ENCODE measurements at regions not wholly inside any gene's neighbourhood (a gene's known extent, or its start where the extent isn't known, plus 50 kb on each side); places are given as distances from the start of the nearest gene placed in this dataset.

DNA sequence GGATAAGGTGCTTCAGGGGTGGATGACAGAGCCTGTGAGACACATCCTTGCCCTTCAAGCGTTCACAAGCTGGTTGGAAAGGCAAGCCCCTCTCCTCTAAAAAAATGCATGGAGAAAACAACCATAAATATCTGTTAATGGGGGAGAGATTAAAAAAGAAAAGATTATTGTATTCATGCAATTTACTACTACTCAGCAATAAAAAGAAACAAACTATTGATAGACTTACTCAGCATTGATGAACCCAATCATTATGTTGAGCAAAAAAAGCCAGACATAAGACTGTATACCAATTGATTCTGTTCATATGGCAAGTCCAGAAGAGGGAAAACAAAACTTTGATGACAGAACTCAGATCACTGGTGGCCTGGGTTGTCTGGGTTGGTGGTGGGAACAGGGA lies 138.7 kb upstream of the IRF2BP2 start:
- no peak for DNase-seq (ENCODE audit: low spot score)
- no peaks in the 10 kb centered on the region for H3K36me3 Mint-ChIP-seq (ENCODE audit: low read depth, unreplicated experiment)
- TF ChIP-seq, protein P1, sequence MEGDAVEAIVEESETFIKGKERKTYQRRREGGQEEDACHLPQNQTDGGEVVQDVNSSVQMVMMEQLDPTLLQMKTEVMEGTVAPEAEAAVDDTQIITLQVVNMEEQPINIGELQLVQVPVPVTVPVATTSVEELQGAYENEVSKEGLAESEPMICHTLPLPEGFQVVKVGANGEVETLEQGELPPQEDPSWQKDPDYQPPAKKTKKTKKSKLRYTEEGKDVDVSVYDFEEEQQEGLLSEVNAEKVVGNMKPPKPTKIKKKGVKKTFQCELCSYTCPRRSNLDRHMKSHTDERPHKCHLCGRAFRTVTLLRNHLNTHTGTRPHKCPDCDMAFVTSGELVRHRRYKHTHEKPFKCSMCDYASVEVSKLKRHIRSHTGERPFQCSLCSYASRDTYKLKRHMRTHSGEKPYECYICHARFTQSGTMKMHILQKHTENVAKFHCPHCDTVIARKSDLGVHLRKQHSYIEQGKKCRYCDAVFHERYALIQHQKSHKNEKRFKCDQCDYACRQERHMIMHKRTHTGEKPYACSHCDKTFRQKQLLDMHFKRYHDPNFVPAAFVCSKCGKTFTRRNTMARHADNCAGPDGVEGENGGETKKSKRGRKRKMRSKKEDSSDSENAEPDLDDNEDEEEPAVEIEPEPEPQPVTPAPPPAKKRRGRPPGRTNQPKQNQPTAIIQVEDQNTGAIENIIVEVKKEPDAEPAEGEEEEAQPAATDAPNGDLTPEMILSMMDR (IDR thresholded peaks at IDR 0.05; ENCODE audit: unreplicated experiment) = no peak
- no peak overlapping the region for H3K4me3 Mint-ChIP-seq (ENCODE audit: unreplicated experiment)
- peaks cover 6% of the 10 kb centered on the region for H3K27me3 Mint-ChIP-seq (ENCODE audit: unreplicated experiment)
- H3K9me3 Mint-ChIP-seq (ENCODE audit: unreplicated experiment) = no peaks in the 10 kb centered on the region
- H3K4me1 Mint-ChIP-seq (ENCODE audit: unreplicated experiment) = peaks cover 46% of the 10 kb centered on the region
- no peak overlapping the region for H3K27ac Mint-ChIP-seq (ENCODE audit: unreplicated experiment)

DNA sequence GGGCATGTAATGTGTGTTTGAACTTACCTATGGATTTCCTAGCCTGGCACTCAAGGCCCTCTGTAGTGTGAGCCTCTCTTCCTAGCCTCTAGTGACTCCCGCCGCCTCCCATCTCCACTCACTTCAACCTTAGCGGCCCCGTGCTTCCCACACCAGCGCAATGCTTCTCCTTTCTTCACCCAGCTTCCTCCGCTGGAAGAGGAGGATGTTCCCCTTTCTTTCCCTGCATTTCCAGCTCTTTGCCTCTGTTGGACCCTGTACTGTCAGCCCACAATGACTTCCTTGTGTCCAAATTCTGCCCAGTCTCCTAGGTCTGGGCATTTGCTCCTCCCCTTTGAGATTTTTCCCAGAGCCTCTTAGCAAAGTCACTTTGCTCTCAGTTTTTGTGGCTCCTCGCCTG lies 138.1 kb upstream of the IRF2BP2 start:
- Mint-ChIP-seq H3K27me3 (ENCODE audit: unreplicated experiment) (peaks cover 6% of the 10 kb centered on the region), H3K36me3 (ENCODE audit: low read depth, unreplicated experiment) (no peaks in the 10 kb centered on the region), H3K27ac (ENCODE audit: unreplicated experiment) (peak overlapping the region; percentile 9), H3K4me3 (ENCODE audit: unreplicated experiment) (no peak overlapping the region), H3K9me3 (ENCODE audit: unreplicated experiment) (no peaks in the 10 kb centered on the region), H3K4me1 (ENCODE audit: unreplicated experiment) (peaks cover 51% of the 10 kb centered on the region)
- no peak for DNase-seq (ENCODE audit: low spot score)
- TF ChIP-seq, protein P1 (IDR thresholded peaks at IDR 0.05; ENCODE audit: unreplicated experiment) = no peak

DNA sequence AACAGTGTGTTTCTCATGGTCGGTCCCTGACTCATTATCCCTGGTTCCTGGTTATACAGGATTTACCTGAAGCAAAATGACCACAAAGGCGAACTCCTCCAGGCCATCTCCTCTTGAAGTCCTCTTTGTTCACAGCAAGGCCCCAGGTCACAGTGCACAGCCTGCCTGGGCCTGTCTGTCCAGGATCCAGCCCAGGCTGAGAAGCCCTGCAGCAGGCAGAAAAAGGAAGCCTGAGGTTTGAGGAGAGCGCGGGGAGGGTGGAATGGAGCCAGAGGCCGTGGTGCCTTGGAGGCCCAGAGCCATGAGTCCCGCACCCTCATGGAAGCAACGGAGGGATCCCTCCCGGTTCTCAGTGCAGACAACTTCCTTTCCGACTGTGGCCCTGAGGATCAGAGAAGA lies 136.8 kb upstream of the IRF2BP2 start:
- H3K4me3 Mint-ChIP-seq (ENCODE audit: unreplicated experiment) = no peak overlapping the region
- no peaks in the 10 kb centered on the region for H3K9me3 Mint-ChIP-seq (ENCODE audit: unreplicated experiment)
- no peaks in the 10 kb centered on the region for H3K36me3 Mint-ChIP-seq (ENCODE audit: low read depth, unreplicated experiment)
- DNase-seq (ENCODE audit: low spot score) = no peak
- peaks cover 62% of the 10 kb centered on the region for H3K4me1 Mint-ChIP-seq (ENCODE audit: unreplicated experiment)
- H3K27ac Mint-ChIP-seq (ENCODE audit: unreplicated experiment) = no peak overlapping the region
- TF ChIP-seq, protein P1 (IDR thresholded peaks at IDR 0.05; ENCODE audit: unreplicated experiment) = no peak
- peaks cover 6% of the 10 kb centered on the region for H3K27me3 Mint-ChIP-seq (ENCODE audit: unreplicated experiment)

DNA sequence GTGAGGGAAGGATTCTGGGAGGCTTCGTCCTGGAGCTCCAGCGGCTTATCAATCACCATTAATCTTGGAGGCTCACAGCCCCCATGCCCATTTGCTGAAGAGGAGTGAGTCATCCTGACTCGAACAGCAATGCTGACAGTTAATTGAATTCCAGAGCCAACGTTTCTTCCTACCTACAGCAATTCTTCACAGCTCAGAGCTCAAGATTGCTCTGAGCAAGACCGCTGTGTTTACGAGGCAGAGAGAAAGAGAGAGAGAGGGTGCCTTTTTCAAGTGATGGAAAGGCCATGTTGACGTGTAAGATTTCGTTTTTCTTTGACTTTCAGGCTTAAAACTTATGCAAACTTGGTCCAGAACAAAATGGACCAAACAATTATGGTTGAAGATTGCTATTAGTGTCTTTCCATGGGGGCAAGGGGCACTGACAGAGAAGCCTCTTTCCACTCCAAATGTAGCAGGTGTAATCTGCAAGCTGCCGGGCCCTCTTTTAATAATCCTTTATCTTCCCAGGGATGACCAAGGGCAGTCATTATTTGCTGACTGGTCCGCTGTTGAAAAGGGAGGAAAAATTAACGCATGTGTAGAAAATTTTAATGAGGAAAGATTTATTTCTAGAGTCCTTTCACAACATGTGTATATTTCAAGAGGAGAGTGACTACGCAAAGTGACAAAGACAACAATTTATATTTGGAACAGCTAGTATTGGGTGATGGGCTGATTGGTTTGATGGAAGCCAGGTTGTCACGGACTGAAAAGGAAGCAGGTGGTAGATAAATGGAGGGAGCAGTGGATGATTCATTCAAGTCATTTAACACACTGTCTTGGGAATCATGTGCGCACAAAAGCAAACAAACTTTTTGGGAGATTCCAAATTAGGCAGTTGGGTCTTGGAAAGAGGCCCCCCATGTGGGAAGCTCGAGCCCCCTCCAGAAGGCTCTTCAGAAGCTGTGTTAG lies 136.1 kb upstream of the IRF2BP2 start:
- Mint-ChIP-seq H3K27ac (ENCODE audit: unreplicated experiment) (no peak overlapping the region), H3K36me3 (ENCODE audit: low read depth, unreplicated experiment) (no peaks in the 10 kb centered on the region), H3K27me3 (ENCODE audit: unreplicated experiment) (peaks cover 6% of the 10 kb centered on the region), H3K9me3 (ENCODE audit: unreplicated experiment) (no peaks in the 10 kb centered on the region), H3K4me1 (ENCODE audit: unreplicated experiment) (peaks cover 66% of the 10 kb centered on the region), H3K4me3 (ENCODE audit: unreplicated experiment) (no peak overlapping the region)
- DNase-seq (ENCODE audit: low spot score) = no peak
- TF ChIP-seq, protein P1 (IDR thresholded peaks at IDR 0.05; ENCODE audit: unreplicated experiment) = no peak

DNA sequence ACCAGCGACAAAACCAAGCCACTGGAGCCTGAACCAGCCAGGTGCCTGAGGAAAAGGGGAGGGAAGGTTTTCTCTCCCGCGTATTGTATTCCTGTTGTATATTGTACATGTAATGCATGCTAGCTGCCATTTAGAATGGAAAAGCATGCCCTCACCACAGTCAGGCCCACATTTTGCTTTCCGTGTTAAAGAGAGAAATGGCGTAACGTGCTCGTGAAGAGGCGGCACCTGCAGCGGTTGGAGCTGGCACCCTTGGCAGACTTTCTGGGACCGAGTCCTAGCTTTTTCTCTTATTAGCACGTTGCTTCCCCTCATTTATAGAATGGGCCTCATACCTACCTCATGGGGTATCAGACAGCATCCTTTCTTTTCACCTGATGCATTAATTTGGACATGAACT lies 135.3 kb upstream of the IRF2BP2 start:
- Mint-ChIP-seq H3K27ac (ENCODE audit: unreplicated experiment) (peak overlapping the region; percentile 77), H3K27me3 (ENCODE audit: unreplicated experiment) (peaks cover 6% of the 10 kb centered on the region), H3K4me1 (ENCODE audit: unreplicated experiment) (peaks cover 60% of the 10 kb centered on the region), H3K9me3 (ENCODE audit: unreplicated experiment) (no peaks in the 10 kb centered on the region), H3K36me3 (ENCODE audit: low read depth, unreplicated experiment) (no peaks in the 10 kb centered on the region), H3K4me3 (ENCODE audit: unreplicated experiment) (no peak overlapping the region)
- TF ChIP-seq, protein P1 (IDR thresholded peaks at IDR 0.05; ENCODE audit: unreplicated experiment) = no peak
- DNase-seq (ENCODE audit: low spot score) = no peak
